ENCODE measurements at regions not wholly inside any gene's neighbourhood (a gene's known extent, or its start where the extent isn't known, plus 50 kb on each side); places are given as distances from the start of the nearest gene placed in this dataset.

GRCh38 chr16:8493972-8494371 is 96.3 kb downstream of the TMEM114 start:
- no peak for TF ChIP-seq NFIC (IDR thresholded peaks at IDR 0.05)
- TF ChIP-seq CEBPB (IDR thresholded peaks at IDR 0.05): no peak
- TF ChIP-seq TAF1 (IDR thresholded peaks at IDR 0.05; ENCODE audit: low read depth): no peak
- TF ChIP-seq FOXM1 (IDR thresholded peaks at IDR 0.05; ENCODE audit: borderline replicate concordance, low read depth): no peak
- TF ChIP-seq EP300 (IDR thresholded peaks at IDR 0.05; ENCODE audit: borderline replicate concordance): no peak
- no peak for TF ChIP-seq RAD21 (IDR thresholded peaks at IDR 0.05; ENCODE audit: low read depth)
- no peak for TF ChIP-seq USF1 (IDR thresholded peaks at IDR 0.05)
- no peak for TF ChIP-seq EGR1 (IDR thresholded peaks at IDR 0.05)
- no peak for TF ChIP-seq TCF12 (IDR thresholded peaks at IDR 0.05; ENCODE audit: low read depth)
- TF ChIP-seq ZBTB7A (IDR thresholded peaks at IDR 0.05; ENCODE audit: low read depth): no peak
- TF ChIP-seq TEAD4 (IDR thresholded peaks at IDR 0.05): no peak
- TF ChIP-seq CREB1 (IDR thresholded peaks at IDR 0.05; ENCODE audit: low read depth): no peak
- TF ChIP-seq, protein P1, sequence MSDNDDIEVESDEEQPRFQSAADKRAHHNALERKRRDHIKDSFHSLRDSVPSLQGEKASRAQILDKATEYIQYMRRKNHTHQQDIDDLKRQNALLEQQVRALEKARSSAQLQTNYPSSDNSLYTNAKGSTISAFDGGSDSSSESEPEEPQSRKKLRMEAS (IDR thresholded peaks at IDR 0.05): no peak
- TF ChIP-seq REST (IDR thresholded peaks at IDR 0.05; ENCODE audit: low read depth): no peak
- TF ChIP-seq YY1 (IDR thresholded peaks at IDR 0.05; ENCODE audit: low read depth): no peak

DNA sequence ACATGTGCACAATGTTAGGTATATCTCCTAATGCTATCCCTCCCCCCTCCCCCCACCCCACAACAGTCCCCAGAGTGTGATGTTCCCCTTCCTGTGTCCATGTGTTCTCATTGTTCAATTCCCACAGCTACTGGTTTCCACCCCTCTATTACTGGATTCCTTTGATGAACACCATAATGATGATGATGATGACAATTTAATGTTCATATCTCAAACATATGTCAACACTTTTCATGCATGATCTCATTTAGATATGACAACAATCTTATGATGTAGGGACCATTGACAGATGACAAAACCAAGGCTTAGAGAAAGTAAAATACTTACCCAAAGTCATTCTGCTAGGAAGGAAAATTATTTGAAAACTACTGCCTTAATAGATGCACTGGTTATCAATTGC is 97.6 kb downstream of the TMEM114 start:
- TF ChIP-seq, protein P1 (IDR thresholded peaks at IDR 0.05): no peak
- TF ChIP-seq CEBPB (IDR thresholded peaks at IDR 0.05) (no peak), REST (IDR thresholded peaks at IDR 0.05; ENCODE audit: low read depth) (no peak), TAF1 (IDR thresholded peaks at IDR 0.05; ENCODE audit: low read depth) (no peak), TCF12 (IDR thresholded peaks at IDR 0.05; ENCODE audit: low read depth) (no peak), CREB1 (IDR thresholded peaks at IDR 0.05; ENCODE audit: low read depth) (no peak), NFIC (IDR thresholded peaks at IDR 0.05) (no peak), ZBTB7A (IDR thresholded peaks at IDR 0.05; ENCODE audit: low read depth) (no peak), TEAD4 (IDR thresholded peaks at IDR 0.05) (no peak), FOXM1 (IDR thresholded peaks at IDR 0.05; ENCODE audit: borderline replicate concordance, low read depth) (no peak), RAD21 (IDR thresholded peaks at IDR 0.05; ENCODE audit: low read depth) (no peak)

DNA sequence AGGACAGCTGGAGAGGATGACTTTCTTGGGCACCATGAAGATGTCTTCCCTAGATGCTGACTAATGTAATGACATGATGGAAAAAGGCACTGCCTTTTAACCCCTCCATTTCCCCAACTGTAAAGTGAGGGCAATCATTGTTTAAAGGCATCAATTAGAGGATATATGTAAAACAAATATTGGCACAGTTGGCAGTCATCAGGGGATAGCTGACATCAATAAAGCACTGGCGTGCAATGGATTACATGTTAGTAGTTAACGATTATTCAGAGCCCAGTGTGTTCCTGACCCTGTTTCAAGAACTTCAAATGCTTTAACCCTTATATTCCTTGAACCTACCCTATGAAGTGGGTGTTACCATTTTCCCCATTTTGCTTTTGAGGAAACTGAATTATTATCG is 100.7 kb downstream of the TMEM114 start:
- TF ChIP-seq EP300 (IDR thresholded peaks at IDR 0.05; ENCODE audit: borderline replicate concordance) (no peak), CEBPB (IDR thresholded peaks at IDR 0.05) (no peak), NFIC (IDR thresholded peaks at IDR 0.05) (no peak), EGR1 (IDR thresholded peaks at IDR 0.05) (no peak), REST (IDR thresholded peaks at IDR 0.05; ENCODE audit: low read depth) (no peak), TCF12 (IDR thresholded peaks at IDR 0.05; ENCODE audit: low read depth) (no peak), RAD21 (IDR thresholded peaks at IDR 0.05; ENCODE audit: low read depth) (no peak), FOXM1 (IDR thresholded peaks at IDR 0.05; ENCODE audit: borderline replicate concordance, low read depth) (no peak), YY1 (IDR thresholded peaks at IDR 0.05; ENCODE audit: low read depth) (no peak), TAF1 (IDR thresholded peaks at IDR 0.05; ENCODE audit: low read depth) (no peak), USF1 (IDR thresholded peaks at IDR 0.05) (no peak), ZBTB7A (IDR thresholded peaks at IDR 0.05; ENCODE audit: low read depth) (no peak), TEAD4 (IDR thresholded peaks at IDR 0.05) (no peak), CREB1 (IDR thresholded peaks at IDR 0.05; ENCODE audit: low read depth) (no peak)
- TF ChIP-seq, protein P1 (IDR thresholded peaks at IDR 0.05): no peak

DNA sequence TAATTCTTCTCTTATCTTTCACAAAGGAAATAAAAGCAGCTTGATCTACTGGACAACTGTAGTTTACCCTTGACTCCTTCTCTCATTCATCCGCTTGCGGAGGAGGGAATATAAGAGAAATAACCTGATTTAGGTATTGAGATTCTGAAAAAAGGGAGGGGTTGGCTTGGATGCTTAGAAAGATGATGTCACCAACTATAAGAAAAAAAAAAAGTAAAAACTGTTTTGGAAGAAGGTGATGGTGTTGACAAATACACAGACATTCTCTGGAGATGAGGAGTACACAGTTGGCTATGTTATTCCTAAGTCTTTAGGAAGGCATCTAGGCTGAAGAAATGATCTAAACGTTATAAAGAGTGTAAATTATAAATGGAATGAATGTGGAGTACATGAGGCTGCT is 103.3 kb downstream of the TMEM114 start:
- TF ChIP-seq TCF12 (IDR thresholded peaks at IDR 0.05; ENCODE audit: low read depth) (no peak), TEAD4 (IDR thresholded peaks at IDR 0.05) (no peak), TAF1 (IDR thresholded peaks at IDR 0.05; ENCODE audit: low read depth) (no peak), CREB1 (IDR thresholded peaks at IDR 0.05; ENCODE audit: low read depth) (no peak), EGR1 (IDR thresholded peaks at IDR 0.05) (no peak), REST (IDR thresholded peaks at IDR 0.05; ENCODE audit: low read depth) (no peak), EP300 (IDR thresholded peaks at IDR 0.05; ENCODE audit: borderline replicate concordance) (no peak), USF1 (IDR thresholded peaks at IDR 0.05) (no peak), FOXM1 (IDR thresholded peaks at IDR 0.05; ENCODE audit: borderline replicate concordance, low read depth) (no peak), NFIC (IDR thresholded peaks at IDR 0.05) (no peak), ZBTB7A (IDR thresholded peaks at IDR 0.05; ENCODE audit: low read depth) (no peak), CEBPB (IDR thresholded peaks at IDR 0.05) (no peak), RAD21 (IDR thresholded peaks at IDR 0.05; ENCODE audit: low read depth) (no peak), YY1 (IDR thresholded peaks at IDR 0.05; ENCODE audit: low read depth) (no peak)
- TF ChIP-seq, protein P1 (IDR thresholded peaks at IDR 0.05): no peak

Data from Ishikawa (cell line).